Osteocyte (in vitro differentiated cells): ENCODE measurements at regions not wholly inside any gene's neighbourhood (a gene's known extent, or its start where the extent isn't known, plus 50 kb on each side); places are given as distances from the start of the nearest gene placed in this dataset.

Experiments used
- DNase-seq: peaks from one replicate; pipeline ENCODE4 v3.0.0; 2021; ENCODE audit warnings: mixed read lengths; ENCODE audit not compliant: unreplicated experiment; ENCODE audit errors: extremely low spot score
- H3K27ac Mint-ChIP-seq: one replicate; pipeline ENCODE4 v1.8.0; 2021; ENCODE audit warnings: mild to moderate bottlenecking, mixed read lengths; ENCODE audit not compliant: unreplicated experiment
- H3K27me3 Mint-ChIP-seq: one replicate; pipeline ENCODE4 v1.8.0; 2021; ENCODE audit warnings: mixed read lengths; ENCODE audit not compliant: unreplicated experiment
- H3K36me3 Mint-ChIP-seq: one replicate; pipeline ENCODE4 v1.8.0; 2021; ENCODE audit warnings: mixed read lengths; ENCODE audit not compliant: unreplicated experiment
- H3K4me1 Mint-ChIP-seq: one replicate; pipeline ENCODE4 v1.8.0; 2021; ENCODE audit warnings: mixed read lengths; ENCODE audit not compliant: unreplicated experiment
- H3K4me3 Mint-ChIP-seq: one replicate; pipeline ENCODE4 v1.8.0; 2021; ENCODE audit warnings: mild to moderate bottlenecking, moderate library complexity, mixed read lengths; ENCODE audit not compliant: unreplicated experiment
- H3K9me3 Mint-ChIP-seq: one replicate; pipeline ENCODE4 v1.8.0; 2021; ENCODE audit warnings: mixed read lengths; ENCODE audit not compliant: unreplicated experiment
- TF ChIP-seq, protein P1 (sequence below): fragments of 200-600 bp; sonication (generic); IDR thresholded peaks from 2 replicates; pipeline ENCODE4 v1.5.0; 2021; ENCODE audit warnings: antibody characterized with exemption, mild to moderate bottlenecking, moderate library complexity

DNA sequence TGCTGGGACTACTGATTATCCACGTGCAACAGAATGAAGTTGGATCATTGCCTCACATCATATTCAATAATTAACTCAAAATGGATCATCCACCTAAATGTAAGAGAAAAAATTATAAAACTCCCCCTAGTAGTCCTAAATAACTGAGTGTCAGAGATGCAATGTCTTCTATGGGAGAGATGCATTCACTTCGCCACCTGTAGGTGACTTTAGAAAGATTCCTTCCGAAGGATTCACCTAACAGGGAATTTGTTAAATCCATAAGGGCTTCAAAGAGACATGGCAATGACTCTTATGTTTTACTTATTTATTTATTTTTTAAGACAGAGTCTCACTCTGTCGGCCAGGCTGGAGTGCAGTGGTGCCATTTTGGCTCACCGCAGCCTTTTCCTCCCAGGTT, 526.0 kb downstream of the MTRR start:
- Mint-ChIP-seq H3K9me3 (no peaks in the 10 kb centered on the region), H3K4me1 (peaks cover 2% of the 10 kb centered on the region), H3K27me3 (no peaks in the 10 kb centered on the region), H3K36me3 (no peaks in the 10 kb centered on the region), H3K27ac (no peak overlapping the region), H3K4me3 (no peak overlapping the region)
- TF ChIP-seq, protein P1, sequence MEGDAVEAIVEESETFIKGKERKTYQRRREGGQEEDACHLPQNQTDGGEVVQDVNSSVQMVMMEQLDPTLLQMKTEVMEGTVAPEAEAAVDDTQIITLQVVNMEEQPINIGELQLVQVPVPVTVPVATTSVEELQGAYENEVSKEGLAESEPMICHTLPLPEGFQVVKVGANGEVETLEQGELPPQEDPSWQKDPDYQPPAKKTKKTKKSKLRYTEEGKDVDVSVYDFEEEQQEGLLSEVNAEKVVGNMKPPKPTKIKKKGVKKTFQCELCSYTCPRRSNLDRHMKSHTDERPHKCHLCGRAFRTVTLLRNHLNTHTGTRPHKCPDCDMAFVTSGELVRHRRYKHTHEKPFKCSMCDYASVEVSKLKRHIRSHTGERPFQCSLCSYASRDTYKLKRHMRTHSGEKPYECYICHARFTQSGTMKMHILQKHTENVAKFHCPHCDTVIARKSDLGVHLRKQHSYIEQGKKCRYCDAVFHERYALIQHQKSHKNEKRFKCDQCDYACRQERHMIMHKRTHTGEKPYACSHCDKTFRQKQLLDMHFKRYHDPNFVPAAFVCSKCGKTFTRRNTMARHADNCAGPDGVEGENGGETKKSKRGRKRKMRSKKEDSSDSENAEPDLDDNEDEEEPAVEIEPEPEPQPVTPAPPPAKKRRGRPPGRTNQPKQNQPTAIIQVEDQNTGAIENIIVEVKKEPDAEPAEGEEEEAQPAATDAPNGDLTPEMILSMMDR: no peak
- no peak for DNase-seq

DNA sequence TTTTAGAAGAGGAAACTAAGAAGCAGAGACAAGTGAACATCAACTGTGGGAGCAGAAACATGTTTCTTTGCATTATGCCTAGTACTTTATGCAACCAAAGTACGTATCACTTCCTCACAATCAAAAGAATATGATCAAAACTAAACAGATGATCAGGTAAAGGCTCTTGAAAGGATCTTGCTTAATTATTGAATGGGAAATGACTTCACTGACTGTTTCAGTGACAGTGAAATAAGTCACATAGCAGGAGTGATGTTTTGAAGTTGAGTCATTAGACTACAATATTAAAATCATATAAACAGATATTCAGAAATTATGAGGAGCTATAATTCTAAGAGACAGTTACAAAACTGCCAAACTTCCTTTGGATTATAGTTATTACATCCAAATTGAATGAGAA, 527.3 kb downstream of the MTRR start:
- Mint-ChIP-seq H3K36me3 (no peaks in the 10 kb centered on the region), H3K27me3 (no peaks in the 10 kb centered on the region), H3K9me3 (no peaks in the 10 kb centered on the region), H3K4me1 (peaks cover 2% of the 10 kb centered on the region), H3K4me3 (no peak overlapping the region), H3K27ac (no peak overlapping the region)
- DNase-seq: no peak
- TF ChIP-seq, protein P1: no peak

DNA sequence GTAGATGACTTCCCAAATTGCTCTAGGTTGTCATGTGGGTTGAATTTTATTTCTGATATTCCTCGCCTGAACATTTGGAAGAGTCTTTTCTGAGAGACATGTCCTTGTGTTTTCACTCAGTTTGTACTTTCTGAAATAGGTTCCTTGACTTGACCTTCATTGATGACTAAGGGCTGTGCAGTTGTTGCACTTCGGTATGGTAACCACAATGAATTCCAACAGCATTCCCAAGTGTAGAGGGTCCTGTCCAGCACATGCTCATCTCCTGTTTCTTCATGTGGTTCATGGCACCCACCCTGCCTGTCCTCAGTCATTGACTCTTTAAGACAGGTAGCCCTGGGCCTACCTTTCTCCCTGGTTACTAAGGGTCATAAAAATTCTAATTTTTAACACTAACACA, 527.8 kb downstream of the MTRR start:
- no peak overlapping the region for H3K27ac Mint-ChIP-seq
- no peaks in the 10 kb centered on the region for H3K27me3 Mint-ChIP-seq
- H3K36me3 Mint-ChIP-seq: no peaks in the 10 kb centered on the region
- no peak overlapping the region for H3K4me3 Mint-ChIP-seq
- DNase-seq: no peak
- peaks cover 2% of the 10 kb centered on the region for H3K4me1 Mint-ChIP-seq
- H3K9me3 Mint-ChIP-seq: no peaks in the 10 kb centered on the region
- TF ChIP-seq, protein P1: no peak

DNA sequence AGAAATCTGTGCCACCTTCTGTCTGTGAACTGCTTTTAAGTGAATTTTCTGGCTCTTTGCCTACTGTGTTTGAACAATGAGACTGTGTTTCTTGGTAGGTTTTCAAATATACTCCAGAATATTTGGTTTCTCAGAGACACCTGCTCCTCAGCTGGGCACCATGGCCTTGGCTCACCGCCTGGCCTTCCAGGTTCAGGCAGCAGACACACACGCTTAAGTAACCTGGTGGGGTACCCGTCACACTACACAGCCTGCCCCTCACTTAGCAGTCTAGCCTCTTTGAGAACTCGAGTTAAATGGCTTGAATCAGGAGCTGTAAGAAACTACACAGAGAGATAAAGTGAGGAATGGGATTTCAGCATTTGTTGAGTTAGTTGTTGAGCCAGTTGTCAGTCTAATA, 530.5 kb downstream of the MTRR start:
- no peaks in the 10 kb centered on the region for H3K4me1 Mint-ChIP-seq
- H3K36me3 Mint-ChIP-seq: no peaks in the 10 kb centered on the region
- no peak overlapping the region for H3K4me3 Mint-ChIP-seq
- peaks cover 4% of the 10 kb centered on the region for H3K27me3 Mint-ChIP-seq
- peaks cover 3% of the 10 kb centered on the region for H3K9me3 Mint-ChIP-seq
- H3K27ac Mint-ChIP-seq: no peak overlapping the region
- DNase-seq: no peak
- TF ChIP-seq, protein P1: no peak

DNA sequence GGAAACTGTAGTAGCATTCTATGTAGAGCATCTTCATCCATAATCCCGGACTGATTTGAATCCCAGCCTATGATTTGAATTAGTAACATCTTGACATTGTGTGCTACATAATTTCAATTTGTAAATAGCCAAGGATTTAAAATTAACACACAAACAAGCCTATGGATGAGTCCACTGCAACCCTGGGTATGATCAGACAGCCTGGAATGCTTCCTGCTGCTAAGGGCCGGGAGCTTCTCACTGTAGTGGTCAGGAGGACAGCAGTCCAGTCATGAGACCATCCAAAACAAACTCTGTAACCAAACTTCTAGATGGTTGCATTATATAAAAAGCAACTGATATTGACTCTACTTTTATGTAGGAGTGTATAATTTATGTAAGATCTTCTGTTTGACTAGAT, 539.3 kb downstream of the MTRR start:
- peaks cover 4% of the 10 kb centered on the region for H3K9me3 Mint-ChIP-seq
- H3K4me3 Mint-ChIP-seq: no peak overlapping the region
- TF ChIP-seq, protein P1: no peak
- H3K4me1 Mint-ChIP-seq: peaks cover 9% of the 10 kb centered on the region
- H3K36me3 Mint-ChIP-seq: no peaks in the 10 kb centered on the region
- no peak overlapping the region for H3K27ac Mint-ChIP-seq
- no peak for DNase-seq
- H3K27me3 Mint-ChIP-seq: peaks cover 7% of the 10 kb centered on the region
